Neural progenitor cell (in vitro differentiated cells): ENCODE measurements at regions not wholly inside any gene's neighbourhood (a gene's known extent, or its start where the extent isn't known, plus 50 kb on each side); places are given as distances from the start of the nearest gene placed in this dataset.

Experiments
- CTCF ChIP-seq: fragments of 200-600 bp; sonication (generic); IDR thresholded peaks from 2 replicates; pipeline ENCODE4 v1.5.1; 2017; ENCODE audit warnings: antibody characterized with exemption, mild to moderate bottlenecking
- EZH2 ChIP-seq: fragments of 200-600 bp; sonication (generic); IDR thresholded peaks from 2 replicates; pipeline ENCODE4 v1.6.1; 2017; ENCODE audit warnings: antibody characterized with exemption, mild to moderate bottlenecking, moderate library complexity
- EZH2phosphoT487 ChIP-seq: fragments of 200-600 bp; sonication (generic); IDR thresholded peaks from 2 replicates; pipeline ENCODE4 v1.6.1; 2017; ENCODE audit warnings: antibody characterized with exemption

- TF ChIP-seq CTCF (no peak), EZH2phosphoT487 (no peak), EZH2 (no peak)
Observed at GRCh38 chr12:113680868-113681267, 209.2 kb upstream of the LHX5 start.
